Hematopoietic multipotent progenitor cell treated with erythropoietin and hydrocortisone succinate and interleukin-3 and kit ligand, for 6 days (in vitro differentiated cells): ENCODE measurements at regions not wholly inside any gene's neighbourhood (a gene's known extent, or its start where the extent isn't known, plus 50 kb on each side); places are given as distances from the start of the nearest gene placed in this dataset.
A peak's percentile ranks its signal among the peaks of the same experiment; 100 is the strongest.
"Not testable (repeated sequence)": the region's sequence is repeated elsewhere in the genome, so short reads cannot be mapped to it uniquely, and the experiment has no call there.

Experiments
- DNase-seq: peaks from one replicate; pipeline ENCODE4 v3.0.0-alpha.2; 2015

GRCh38 chr11:38700111-38700510, 2102.1 kb upstream of the RAG2 start:
- no peak for DNase-seq

GRCh38 chr11:38693306-38693705, 2095.3 kb upstream of the RAG2 start:
- DNase-seq: no peak

GRCh38 chr11:38690211-38690610, 2092.2 kb upstream of the RAG2 start:
- not testable (repeated sequence) for DNase-seq

GRCh38 chr11:38687008-38687407, 2089.0 kb upstream of the RAG2 start:
- no peak for DNase-seq

GRCh38 chr11:38683484-38683883, 2085.4 kb upstream of the RAG2 start:
- no peak for DNase-seq

- DNase-seq: no peak
These were observed 2082.7 kb upstream of the RAG2 start for GRCh38 chr11:38680746-38681145.

GRCh38 chr11:38680166-38680565, 2082.1 kb upstream of the RAG2 start:
- DNase-seq: no peak

- no peak for DNase-seq
These were observed 2074.4 kb upstream of the RAG2 start for GRCh38 chr11:38672445-38672844.

GRCh38 chr11:38667359-38667758, 2069.3 kb upstream of the RAG2 start:
- DNase-seq: no peak

- DNase-seq: no peak
These were observed 2050.6 kb upstream of the RAG2 start for GRCh38 chr11:38648604-38649003.

- no peak for DNase-seq
These were observed 2048.3 kb upstream of the RAG2 start for GRCh38 chr11:38646382-38646781.

GRCh38 chr11:38640854-38641253, 2042.8 kb upstream of the RAG2 start:
- DNase-seq: no peak

GRCh38 chr11:38612701-38613100, 2014.7 kb upstream of the RAG2 start:
- no peak for DNase-seq

GRCh38 chr11:38601371-38601770, 2003.3 kb upstream of the RAG2 start:
- not testable (repeated sequence) for DNase-seq

- no peak for DNase-seq
These were observed 2000.4 kb upstream of the RAG2 start for GRCh38 chr11:38598418-38598817.

GRCh38 chr11:38595359-38596016, 1997.5 kb upstream of the RAG2 start:
- DNase-seq: not testable (repeated sequence)

- DNase-seq: peak; percentile 25
These were observed 1996.9 kb upstream of the RAG2 start for GRCh38 chr11:38594895-38595294.

GRCh38 chr11:38593649-38594048, 1995.6 kb upstream of the RAG2 start:
- no peak for DNase-seq

- no peak for DNase-seq
These were observed 1984.7 kb upstream of the RAG2 start for GRCh38 chr11:38582756-38583155.

- DNase-seq: no peak
These were observed 1984.1 kb upstream of the RAG2 start for GRCh38 chr11:38582151-38582550.

GRCh38 chr11:38577769-38578168, 1979.7 kb upstream of the RAG2 start:
- DNase-seq: no peak

- DNase-seq: no peak
These were observed 1964.5 kb upstream of the RAG2 start for GRCh38 chr11:38562562-38562961.

GRCh38 chr11:38553148-38553547, 1955.1 kb upstream of the RAG2 start:
- no peak for DNase-seq

- no peak for DNase-seq
These were observed 1949.4 kb upstream of the RAG2 start for GRCh38 chr11:38547462-38547861.

- no peak for DNase-seq
These were observed 1946.0 kb upstream of the RAG2 start for GRCh38 chr11:38543986-38544385.
